ENCODE measurements at regions not wholly inside any gene's neighbourhood (a gene's known extent, or its start where the extent isn't known, plus 50 kb on each side); places are given as distances from the start of the nearest gene placed in this dataset.

DNA sequence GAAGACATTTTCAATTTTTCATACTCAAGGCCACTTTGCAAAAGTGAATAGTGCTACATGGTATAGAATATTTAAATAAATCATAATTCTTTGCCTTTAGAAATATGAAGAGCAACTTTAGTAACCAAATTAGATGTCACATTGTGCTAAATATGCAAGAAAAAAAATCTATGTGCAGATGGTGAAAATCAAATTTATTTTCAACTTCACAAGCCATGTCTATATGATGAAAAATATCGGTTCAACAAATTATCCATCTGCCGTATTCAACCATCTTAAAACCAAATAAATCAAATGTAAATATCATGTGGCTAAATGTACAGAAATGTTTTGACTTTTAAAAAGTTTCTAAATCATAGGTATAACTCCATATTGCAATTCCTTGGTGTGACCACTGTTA lies 398.2 kb downstream of the PABPC4L start (continued):
- TF ChIP-seq PRDM15 (CRISPR knock-in tag; IDR thresholded peaks at IDR 0.05) (no peak), ELF4 (CRISPR knock-in tag; IDR thresholded peaks at IDR 0.05; ENCODE audit: low read depth) (no peak)
- TF ChIP-seq, protein P1, sequence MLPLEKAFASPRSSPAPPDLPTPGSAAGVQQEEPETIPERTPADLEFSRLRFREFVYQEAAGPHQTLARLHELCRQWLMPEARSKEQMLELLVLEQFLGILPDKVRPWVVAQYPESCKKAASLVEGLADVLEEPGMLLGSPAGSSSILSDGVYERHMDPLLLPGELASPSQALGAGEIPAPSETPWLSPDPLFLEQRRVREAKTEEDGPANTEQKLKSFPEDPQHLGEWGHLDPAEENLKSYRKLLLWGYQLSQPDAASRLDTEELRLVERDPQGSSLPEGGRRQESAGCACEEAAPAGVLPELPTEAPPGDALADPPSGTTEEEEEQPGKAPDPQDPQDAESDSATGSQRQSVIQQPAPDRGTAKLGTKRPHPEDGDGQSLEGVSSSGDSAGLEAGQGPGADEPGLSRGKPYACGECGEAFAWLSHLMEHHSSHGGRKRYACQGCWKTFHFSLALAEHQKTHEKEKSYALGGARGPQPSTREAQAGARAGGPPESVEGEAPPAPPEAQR (CRISPR knock-in tag; IDR thresholded peaks at IDR 0.05) = no peak

- H3K27me3 Mint-ChIP-seq (ENCODE audit: low read depth) = no peaks in the 10 kb centered on the region
- TF ChIP-seq, protein P2, sequence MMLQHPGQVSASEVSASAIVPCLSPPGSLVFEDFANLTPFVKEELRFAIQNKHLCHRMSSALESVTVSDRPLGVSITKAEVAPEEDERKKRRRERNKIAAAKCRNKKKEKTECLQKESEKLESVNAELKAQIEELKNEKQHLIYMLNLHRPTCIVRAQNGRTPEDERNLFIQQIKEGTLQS (CRISPR knock-in tag; conservative IDR thresholded peaks at IDR 0.05) = no peak
- TF ChIP-seq GABPB1 (CRISPR knock-in tag; IDR thresholded peaks at IDR 0.05) = no peak
- no peak for TF ChIP-seq NFE2L1 (CRISPR knock-in tag; IDR thresholded peaks at IDR 0.05)
- no peak for TF ChIP-seq ZNF232 (CRISPR knock-in tag; IDR thresholded peaks at IDR 0.05)
- TF ChIP-seq NR3C1 (CRISPR knock-in tag; conservative IDR thresholded peaks at IDR 0.05; ENCODE audit: low read depth) = no peak
- TF ChIP-seq JUN (CRISPR knock-in tag; IDR thresholded peaks at IDR 0.05) = no peak
- POLR2A ChIA-PET = no interaction called here
- ATAC-seq (no peak), DNase-seq (ENCODE audit: low spot score) (no peak)
- CTCF ChIA-PET = no interaction called here
- H3K4me3 Mint-ChIP-seq = no peak overlapping the region
- H3K27ac Mint-ChIP-seq = no peak overlapping the region
- H3K36me3 Mint-ChIP-seq = no peaks in the 10 kb centered on the region
- peaks cover 18% of the 10 kb centered on the region for H3K4me1 Mint-ChIP-seq
- H3K9me3 Mint-ChIP-seq = no peaks in the 10 kb centered on the region
Measured at GRCh38 chr4:133802359-133803140, 399.0 kb downstream of the PABPC4L start.

GRCh38 chr4:133801883-133802282 lies 399.7 kb downstream of the PABPC4L start:
- H3K4me1 Mint-ChIP-seq = peaks cover 22% of the 10 kb centered on the region
- no peak overlapping the region for H3K4me3 Mint-ChIP-seq
- DNase-seq (ENCODE audit: low spot score) (no peak), ATAC-seq (peak; percentile 75)
- H3K36me3 Mint-ChIP-seq = no peaks in the 10 kb centered on the region
- ChIA-PET CTCF (no interaction called here), POLR2A (no interaction called here)
- no peaks in the 10 kb centered on the region for H3K9me3 Mint-ChIP-seq
- H3K27ac Mint-ChIP-seq = peak overlapping the region; percentile 88; the same call in 1 of the 2 replicates
- H3K27me3 Mint-ChIP-seq (ENCODE audit: low read depth) = no peaks in the 10 kb centered on the region
- no peak for TF ChIP-seq NFYB (CRISPR knock-in tag; conservative IDR thresholded peaks at IDR 0.05; ENCODE audit: low read depth)
- TF ChIP-seq JUN (CRISPR knock-in tag; IDR thresholded peaks at IDR 0.05) = no peak
- no peak for TF ChIP-seq IRF2 (CRISPR knock-in tag; IDR thresholded peaks at IDR 0.05; ENCODE audit: borderline replicate concordance, low read depth)
- TF ChIP-seq SMAD3 (CRISPR knock-in tag; IDR thresholded peaks at IDR 0.05; ENCODE audit: borderline replicate concordance) = no peak
- TF ChIP-seq EMX1 (CRISPR knock-in tag; IDR thresholded peaks at IDR 0.05) = no peak
- no peak for TF ChIP-seq ZNF532 (CRISPR knock-in tag; IDR thresholded peaks at IDR 0.05; ENCODE audit: borderline replicate concordance)
- TF ChIP-seq, protein P3, sequence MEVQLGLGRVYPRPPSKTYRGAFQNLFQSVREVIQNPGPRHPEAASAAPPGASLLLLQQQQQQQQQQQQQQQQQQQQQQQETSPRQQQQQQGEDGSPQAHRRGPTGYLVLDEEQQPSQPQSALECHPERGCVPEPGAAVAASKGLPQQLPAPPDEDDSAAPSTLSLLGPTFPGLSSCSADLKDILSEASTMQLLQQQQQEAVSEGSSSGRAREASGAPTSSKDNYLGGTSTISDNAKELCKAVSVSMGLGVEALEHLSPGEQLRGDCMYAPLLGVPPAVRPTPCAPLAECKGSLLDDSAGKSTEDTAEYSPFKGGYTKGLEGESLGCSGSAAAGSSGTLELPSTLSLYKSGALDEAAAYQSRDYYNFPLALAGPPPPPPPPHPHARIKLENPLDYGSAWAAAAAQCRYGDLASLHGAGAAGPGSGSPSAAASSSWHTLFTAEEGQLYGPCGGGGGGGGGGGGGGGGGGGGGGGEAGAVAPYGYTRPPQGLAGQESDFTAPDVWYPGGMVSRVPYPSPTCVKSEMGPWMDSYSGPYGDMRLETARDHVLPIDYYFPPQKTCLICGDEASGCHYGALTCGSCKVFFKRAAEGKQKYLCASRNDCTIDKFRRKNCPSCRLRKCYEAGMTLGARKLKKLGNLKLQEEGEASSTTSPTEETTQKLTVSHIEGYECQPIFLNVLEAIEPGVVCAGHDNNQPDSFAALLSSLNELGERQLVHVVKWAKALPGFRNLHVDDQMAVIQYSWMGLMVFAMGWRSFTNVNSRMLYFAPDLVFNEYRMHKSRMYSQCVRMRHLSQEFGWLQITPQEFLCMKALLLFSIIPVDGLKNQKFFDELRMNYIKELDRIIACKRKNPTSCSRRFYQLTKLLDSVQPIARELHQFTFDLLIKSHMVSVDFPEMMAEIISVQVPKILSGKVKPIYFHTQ (CRISPR knock-in tag; IDR thresholded peaks at IDR 0.05) = no peak
- no peak for TF ChIP-seq IRF1 (CRISPR knock-in tag; IDR thresholded peaks at IDR 0.05)
- TF ChIP-seq, protein P1 (CRISPR knock-in tag; IDR thresholded peaks at IDR 0.05) = no peak
- TF ChIP-seq MAX (CRISPR knock-in tag; IDR thresholded peaks at IDR 0.05) = no peak

All from WTC11 (cell line).